ENCODE measurements at regions not wholly inside any gene's neighbourhood (a gene's known extent, or its start where the extent isn't known, plus 50 kb on each side); places are given as distances from the start of the nearest gene placed in this dataset.

GRCh38 chr1:29517251-29518086, 281.1 kb downstream of the PTPRU start:
- H3K27ac ChIP-seq, result no peak overlapping the region
- no peak for DNase-seq
- H3K36me3 ChIP-seq, result no peaks in the 10 kb centered on the region
- TF ChIP-seq EP300 (IDR thresholded peaks at IDR 0.05) (no peak), CTCF (IDR thresholded peaks at IDR 0.05) (no peak), POLR2A (IDR thresholded peaks at IDR 0.05) (no peak)
- no peaks in the 10 kb centered on the region for H3K4me1 ChIP-seq (ENCODE audit: insufficient read depth)
- no peaks in the 10 kb centered on the region for H3K9me3 ChIP-seq
- H3K27me3 ChIP-seq, result no peaks in the 10 kb centered on the region
- H3K4me3 ChIP-seq, result no peak overlapping the region
- 71 to 79% (median 79%) methylated on average over 8 of the region's 8 CpGs for WGBS, 3 donors
- intact Hi-C loops (cut with DNase I), result no loop called here

GRCh38 chr1:29516063-29516820, 279.9 kb downstream of the PTPRU start:
- Histone ChIP-seq H3K27me3 (no peaks in the 10 kb centered on the region), H3K4me3 (no peak overlapping the region), H3K9me3 (no peaks in the 10 kb centered on the region), H3K27ac (no peak overlapping the region), H3K36me3 (no peaks in the 10 kb centered on the region), H3K4me1 (ENCODE audit: insufficient read depth) (no peaks in the 10 kb centered on the region)
- TF ChIP-seq POLR2A (IDR thresholded peaks at IDR 0.05) (no peak), CTCF (IDR thresholded peaks at IDR 0.05) (no peak), EP300 (IDR thresholded peaks at IDR 0.05) (no peak)
- intact Hi-C loops (cut with DNase I), result no loop called here
- 77 to 87% (median 87%) methylated on average over 5 of the region's 5 CpGs for WGBS, 3 donors
- DNase-seq, result no peak

GRCh38 chr1:29515170-29515955, 279.0 kb downstream of the PTPRU start:
- 30 to 51% (median 43%) methylated on average over 7 of the region's 7 CpGs for WGBS, 3 donors
- no peaks in the 10 kb centered on the region for H3K9me3 ChIP-seq
- no peaks in the 10 kb centered on the region for H3K27me3 ChIP-seq
- no peaks in the 10 kb centered on the region for H3K36me3 ChIP-seq
- DNase-seq, result no peak
- H3K27ac ChIP-seq, result no peak overlapping the region
- intact Hi-C loops (cut with DNase I), result no loop called here
- no peak overlapping the region for H3K4me3 ChIP-seq
- no peaks in the 10 kb centered on the region for H3K4me1 ChIP-seq (ENCODE audit: insufficient read depth)
- TF ChIP-seq EP300 (IDR thresholded peaks at IDR 0.05) (no peak), POLR2A (IDR thresholded peaks at IDR 0.05) (no peak), CTCF (IDR thresholded peaks at IDR 0.05) (no peak)

Data from ovary (tissue), 7 donors.